HG03064 (cell line): ENCODE measurements at regions not wholly inside any gene's neighbourhood (a gene's known extent, or its start where the extent isn't known, plus 50 kb on each side); places are given as distances from the start of the nearest gene placed in this dataset.
A peak's percentile ranks its signal among the peaks of the same experiment; 100 is the strongest.
"Not testable (repeated sequence)": the region's sequence is repeated elsewhere in the genome, so short reads cannot be mapped to it uniquely, and the experiment has no call there.

ENCODE experiments used
- ATAC-seq: cut with Tn5 transposase; IDR thresholded peaks from one replicate; pipeline ENCODE4 v1.9.1; 2021; ENCODE audit warnings: low read depth; ENCODE audit not compliant: unreplicated experiment

GRCh38 chr1:102365071-102365470 is 368.3 kb upstream of the OLFM3 start:
- ATAC-seq: no peak

- ATAC-seq: no peak
Observed at GRCh38 chr1:102336602-102337001, 339.9 kb upstream of the OLFM3 start.

GRCh38 chr1:102318104-102318806 is 321.5 kb upstream of the OLFM3 start:
- ATAC-seq: no peak

- ATAC-seq: no peak
Observed at GRCh38 chr1:102315096-102315495, 318.4 kb upstream of the OLFM3 start.

GRCh38 chr1:102296116-102296515 is 299.4 kb upstream of the OLFM3 start:
- no peak for ATAC-seq

- ATAC-seq: no peak
Observed at GRCh38 chr1:102282955-102283354, 286.2 kb upstream of the OLFM3 start.

- no peak for ATAC-seq
Observed at GRCh38 chr1:102262994-102263393, 266.3 kb upstream of the OLFM3 start.

GRCh38 chr1:102252731-102253505 is 256.2 kb upstream of the OLFM3 start:
- ATAC-seq: no peak

- peak; percentile 62 for ATAC-seq
Observed at GRCh38 chr1:102241431-102242338, 245.0 kb upstream of the OLFM3 start.

- no peak for ATAC-seq
Observed at GRCh38 chr1:102239247-102239646, 242.5 kb upstream of the OLFM3 start.

- ATAC-seq: no peak
Observed at GRCh38 chr1:102234753-102235359, 238.1 kb upstream of the OLFM3 start.

- ATAC-seq: no peak
Observed at GRCh38 chr1:102219463-102219862, 222.7 kb upstream of the OLFM3 start.

GRCh38 chr1:102210891-102211290 is 214.2 kb upstream of the OLFM3 start:
- not testable (repeated sequence) for ATAC-seq

- peak; percentile 54 for ATAC-seq
Observed at GRCh38 chr1:102191723-102192122, 195.0 kb upstream of the OLFM3 start.

GRCh38 chr1:102190429-102190828 is 193.7 kb upstream of the OLFM3 start:
- ATAC-seq: no peak

GRCh38 chr1:102186536-102186935 is 189.8 kb upstream of the OLFM3 start:
- no peak for ATAC-seq

- no peak for ATAC-seq
Observed at GRCh38 chr1:102185260-102185659, 188.5 kb upstream of the OLFM3 start.

- no peak for ATAC-seq
Observed at GRCh38 chr1:102184477-102184876, 187.8 kb upstream of the OLFM3 start.

GRCh38 chr1:102183711-102184110 is 187.0 kb upstream of the OLFM3 start:
- no peak for ATAC-seq

GRCh38 chr1:102182603-102183260 is 186.0 kb upstream of the OLFM3 start:
- no peak for ATAC-seq
